Effector CD4-positive, alpha-beta T cell (primary cell): ENCODE measurements at regions not wholly inside any gene's neighbourhood (a gene's known extent, or its start where the extent isn't known, plus 50 kb on each side); places are given as distances from the start of the nearest gene placed in this dataset.

Experiments used
- DNase-seq: peaks from one replicate; pipeline ENCODE4 v3.0.0-alpha.2; 2020

GRCh38 chrX:46447384-46447783, 97.8 kb downstream of the ZNF674 start:
- DNase-seq = no peak

- DNase-seq = peak; percentile 78
Measured at GRCh38 chrX:46446727-46447378, 98.4 kb downstream of the ZNF674 start.

- no peak for DNase-seq
Measured at GRCh38 chrX:46444011-46444410, 101.2 kb downstream of the ZNF674 start.

GRCh38 chrX:46436744-46437143, 108.5 kb downstream of the ZNF674 start:
- DNase-seq = no peak

GRCh38 chrX:46433892-46434291, 111.3 kb downstream of the ZNF674 start:
- no peak for DNase-seq

GRCh38 chrX:46408553-46409407, 136.4 kb downstream of the ZNF674 start:
- peak; percentile 56 for DNase-seq

- no peak for DNase-seq
Measured at GRCh38 chrX:46407753-46408130, 137.5 kb downstream of the ZNF674 start.

- no peak for DNase-seq
Measured at GRCh38 chrX:46407036-46407752, 138.0 kb downstream of the ZNF674 start.

- DNase-seq = no peak
Measured at GRCh38 chrX:46404774-46405173, 140.4 kb downstream of the ZNF674 start.

- no peak for DNase-seq
Measured at GRCh38 chrX:46400530-46401443, 144.4 kb downstream of the ZNF674 start.

GRCh38 chrX:46398874-46399273, 146.3 kb downstream of the ZNF674 start:
- no peak for DNase-seq

- no peak for DNase-seq
Measured at GRCh38 chrX:46398126-46398525, 147.1 kb downstream of the ZNF674 start.

- no peak for DNase-seq
Measured at GRCh38 chrX:46386511-46386910, 158.7 kb downstream of the ZNF674 start.

GRCh38 chrX:46383006-46383405, 162.2 kb downstream of the ZNF674 start:
- no peak for DNase-seq

- no peak for DNase-seq
Measured at GRCh38 chrX:46382595-46382994, 162.6 kb downstream of the ZNF674 start.

- no peak for DNase-seq
Measured at GRCh38 chrX:46381630-46382029, 163.6 kb downstream of the ZNF674 start.

- no peak for DNase-seq
Measured at GRCh38 chrX:46380148-46380752, 165.0 kb downstream of the ZNF674 start.

GRCh38 chrX:46376246-46376885, 168.9 kb downstream of the ZNF674 start:
- peak; percentile 2 for DNase-seq

GRCh38 chrX:46375831-46376230, 169.4 kb downstream of the ZNF674 start:
- no peak for DNase-seq

- no peak for DNase-seq
Measured at GRCh38 chrX:46374371-46374770, 170.8 kb downstream of the ZNF674 start.

- DNase-seq = no peak
Measured at GRCh38 chrX:46367491-46367890, 177.7 kb downstream of the ZNF674 start.
